Testis (tissue), 2 donors: ENCODE measurements at regions not wholly inside any gene's neighbourhood (a gene's known extent, or its start where the extent isn't known, plus 50 kb on each side); places are given as distances from the start of the nearest gene placed in this dataset.

Experiments used
- CTCF ChIP-seq, 3 experiments: fragments of 450-650 bp in 2 of 3; fragments of 200-600 bp in 1 of 3; sonication (generic) in 1 of 3; IDR thresholded peaks; one replicate each; pipeline ENCODE4 v1.5.1; 2016 to 2019; ENCODE audit warnings: antibody characterized with exemption in 3 of 3, mild to moderate bottlenecking in 2 of 3, moderate library complexity in 1 of 3
- POLR2A ChIP-seq: fragments of 450-650 bp; IDR thresholded peaks from one replicate; pipeline ENCODE4 v1.6.1; 2017; ENCODE audit warnings: antibody characterized with exemption, mild to moderate bottlenecking, moderate library complexity

- TF ChIP-seq CTCF (IDR thresholded peaks at IDR 0.05) (no peak), POLR2A (no peak)
These were observed 1267.9 kb downstream of the BRD1 start for GRCh38 chr22:48559647-48560388.
